ENCODE measurements at regions not wholly inside any gene's neighbourhood (a gene's known extent, or its start where the extent isn't known, plus 50 kb on each side); places are given as distances from the start of the nearest gene placed in this dataset.

GRCh38 chr3:59575113-59576001 is 525.5 kb upstream of the CFAP20DC start:
- no peaks in the 10 kb centered on the region for H3K4me1 ChIP-seq (replicated peaks in 1 of 2)
- peak; percentile 76 to 96 (median 88) for DNase-seq
- H3K27ac ChIP-seq, result no peak overlapping the region
- H3K27me3 ChIP-seq, result peaks cover 4% of the 10 kb centered on the region
- no peaks in the 10 kb centered on the region for H3K36me3 ChIP-seq (replicated peaks in 1 of 2)
- no peaks in the 10 kb centered on the region for H3K9me3 ChIP-seq (replicated peaks in 1 of 3)
- TF ChIP-seq CTCF (IDR thresholded peaks at IDR 0.05) (peak; percentile 88 to 99 (median 94)), POLR2A (IDR thresholded peaks at IDR 0.05) (no peak)
- H3K4me3 ChIP-seq, result no peak overlapping the region
- intact Hi-C loops (cut with DNase I), result loop anchor here (5.0 kb wide), 1 partner anchor 282 kb away; no protein-coding TSS in a partner anchor
- WGBS, 4 donors, result 17 to 25% (median 21%) methylated on average over 8 to 11 of the region's 11 CpGs

GRCh38 chr3:59573911-59574310 is 524.1 kb upstream of the CFAP20DC start:
- WGBS, 4 donors, result 32 to 41% (median 37%) methylated on average over 4 of the region's 4 CpGs
- no peak for TF ChIP-seq CTCF (IDR thresholded peaks at IDR 0.05)
- no peak for TF ChIP-seq POLR2A (IDR thresholded peaks at IDR 0.05)
- Histone ChIP-seq H3K36me3 (replicated peaks in 1 of 2) (no peaks in the 10 kb centered on the region), H3K4me3 (no peak overlapping the region), H3K9me3 (replicated peaks in 1 of 3) (no peaks in the 10 kb centered on the region), H3K4me1 (replicated peaks in 1 of 2) (no peaks in the 10 kb centered on the region), H3K27ac (no peak overlapping the region), H3K27me3 (peaks cover 4% of the 10 kb centered on the region)
- intact Hi-C loops (cut with DNase I), result no loop called here
- DNase-seq, result peak; percentile 29 to 70 (median 67)

GRCh38 chr3:59572106-59572505 is 522.3 kb upstream of the CFAP20DC start:
- no peak for DNase-seq
- Histone ChIP-seq H3K4me3 (no peak overlapping the region), H3K9me3 (replicated peaks in 1 of 3) (no peaks in the 10 kb centered on the region), H3K27ac (no peak overlapping the region), H3K36me3 (replicated peaks in 1 of 2) (no peaks in the 10 kb centered on the region), H3K4me1 (replicated peaks in 1 of 2) (no peaks in the 10 kb centered on the region), H3K27me3 (peaks cover 4% of the 10 kb centered on the region)
- intact Hi-C loops (cut with DNase I), result no loop called here
- TF ChIP-seq CTCF (IDR thresholded peaks at IDR 0.05) (no peak), POLR2A (IDR thresholded peaks at IDR 0.05) (no peak)
- WGBS, 4 donors, result 93 to 97% (median 95%) methylated on average over 5 of the region's 5 CpGs

GRCh38 chr3:59570806-59571205 is 521.0 kb upstream of the CFAP20DC start:
- no peak overlapping the region for H3K27ac ChIP-seq
- no peaks in the 10 kb centered on the region for H3K9me3 ChIP-seq (replicated peaks in 1 of 3)
- TF ChIP-seq POLR2A (IDR thresholded peaks at IDR 0.05) (no peak), CTCF (IDR thresholded peaks at IDR 0.05) (no peak)
- 95 to 97% (median 95%) methylated on average over 1 of the region's 1 CpG for WGBS, 4 donors
- no peaks in the 10 kb centered on the region for H3K36me3 ChIP-seq (replicated peaks in 1 of 2)
- peaks cover 4% of the 10 kb centered on the region for H3K27me3 ChIP-seq
- intact Hi-C loops (cut with DNase I), result no loop called here
- no peak overlapping the region for H3K4me3 ChIP-seq
- no peak for DNase-seq
- H3K4me1 ChIP-seq (replicated peaks in 1 of 2), result no peaks in the 10 kb centered on the region
